ENCODE measurements at regions not wholly inside any gene's neighbourhood (a gene's known extent, or its start where the extent isn't known, plus 50 kb on each side); places are given as distances from the start of the nearest gene placed in this dataset.

DNA sequence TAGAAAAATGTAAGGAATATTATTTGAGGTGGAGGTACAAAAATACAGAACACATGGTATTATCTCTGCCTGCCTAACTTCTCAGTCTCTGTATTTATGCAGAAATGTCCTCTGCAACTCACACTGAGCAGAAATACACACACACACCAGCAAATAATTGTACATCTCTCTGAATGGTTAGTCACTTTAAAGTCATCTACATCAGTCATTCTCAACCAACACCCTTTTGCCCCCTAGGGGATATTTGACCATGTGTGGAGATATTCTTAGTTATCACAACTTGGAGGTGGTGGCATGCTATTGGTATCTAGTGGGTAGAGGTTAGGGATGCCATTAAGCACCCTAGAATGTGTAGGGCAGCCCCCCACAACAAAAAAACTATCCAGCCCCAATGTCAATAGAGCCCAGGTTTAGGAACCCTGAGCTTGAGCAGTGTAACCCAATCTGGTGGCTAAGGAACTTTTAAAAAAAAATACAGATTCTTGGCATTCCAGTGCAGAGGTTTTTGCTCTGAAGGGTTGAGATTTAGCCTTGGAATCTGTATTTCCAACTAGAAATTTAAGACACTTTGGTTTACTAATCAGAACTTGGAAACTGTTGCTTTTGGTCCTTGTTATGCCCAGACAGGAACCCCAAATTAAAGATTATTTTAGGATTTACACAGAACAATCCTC, 183.8 kb downstream of the TBX5 start:
- peaks cover 18% of the 10 kb centered on the region; the same call in 1 of the 2 replicates for H3K4me1 ChIP-seq (ENCODE audit: control insufficient read depth, insufficient read depth, low read length)
- H3K9ac ChIP-seq (ENCODE audit: low read length): no peak overlapping the region
- no peak overlapping the region for H3K4me3 ChIP-seq (ENCODE audit: low read depth, low read length)
- H3K36me3 ChIP-seq (ENCODE audit: control insufficient read depth, insufficient read depth, low read length): no peaks in the 10 kb centered on the region
- no peak overlapping the region for H3K27ac ChIP-seq (ENCODE audit: low read depth, low read length)
- H3K27me3 ChIP-seq (ENCODE audit: control insufficient read depth, insufficient read depth, low read length): peaks cover 23% of the 10 kb centered on the region
- 0 out of 2 replicates have a peak, but pooled peaks cover 3% of the 10 kb centered on the region for H3K9me3 ChIP-seq (ENCODE audit: control insufficient read depth, insufficient read depth, low read depth, low read length)

DNA sequence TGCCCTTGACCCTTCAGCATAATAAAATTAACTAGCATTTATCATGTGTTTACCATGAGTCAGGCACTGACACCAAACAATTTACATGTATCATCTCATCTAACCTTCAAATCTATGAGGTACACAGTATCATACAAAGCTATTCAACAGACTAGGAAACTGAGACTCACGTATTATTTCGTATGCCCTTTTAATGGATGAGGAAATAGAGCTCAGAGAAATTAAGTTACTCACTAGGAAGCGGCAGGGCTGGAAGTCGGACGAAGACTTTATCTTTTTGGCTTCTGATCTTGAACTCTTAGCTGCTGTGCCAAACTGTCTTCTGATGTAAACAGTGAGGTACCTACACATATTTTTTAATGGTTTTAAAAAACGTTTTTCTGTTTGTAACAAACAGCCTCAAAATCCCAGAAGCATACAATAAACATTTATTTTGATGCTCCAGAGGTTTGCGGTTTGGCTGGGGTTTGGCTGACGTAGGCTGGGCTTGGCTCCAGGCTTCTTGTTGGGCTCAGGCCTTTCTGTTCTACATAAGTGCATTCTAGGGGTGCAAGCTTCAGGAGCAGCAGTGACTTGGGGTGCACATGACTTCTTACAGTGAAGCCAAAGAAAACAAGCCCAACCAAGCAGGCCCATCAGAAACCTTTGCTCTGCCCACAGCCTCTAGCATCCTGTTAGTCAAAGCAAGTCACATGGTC, 184.7 kb downstream of the TBX5 start:
- H3K4me1 ChIP-seq (ENCODE audit: control insufficient read depth, insufficient read depth, low read length): peaks cover 13% of the 10 kb centered on the region; the same call in 1 of the 2 replicates
- H3K4me3 ChIP-seq (ENCODE audit: low read depth, low read length): no peak overlapping the region
- no peak overlapping the region for H3K27ac ChIP-seq (ENCODE audit: low read depth, low read length)
- no peaks in the 10 kb centered on the region for H3K36me3 ChIP-seq (ENCODE audit: control insufficient read depth, insufficient read depth, low read length)
- peaks cover 29% of the 10 kb centered on the region for H3K27me3 ChIP-seq (ENCODE audit: control insufficient read depth, insufficient read depth, low read length)
- H3K9me3 ChIP-seq (ENCODE audit: control insufficient read depth, insufficient read depth, low read depth, low read length): 0 out of 2 replicates have a peak, but pooled peaks cover 3% of the 10 kb centered on the region
- H3K9ac ChIP-seq (ENCODE audit: low read length): no peak overlapping the region

DNA sequence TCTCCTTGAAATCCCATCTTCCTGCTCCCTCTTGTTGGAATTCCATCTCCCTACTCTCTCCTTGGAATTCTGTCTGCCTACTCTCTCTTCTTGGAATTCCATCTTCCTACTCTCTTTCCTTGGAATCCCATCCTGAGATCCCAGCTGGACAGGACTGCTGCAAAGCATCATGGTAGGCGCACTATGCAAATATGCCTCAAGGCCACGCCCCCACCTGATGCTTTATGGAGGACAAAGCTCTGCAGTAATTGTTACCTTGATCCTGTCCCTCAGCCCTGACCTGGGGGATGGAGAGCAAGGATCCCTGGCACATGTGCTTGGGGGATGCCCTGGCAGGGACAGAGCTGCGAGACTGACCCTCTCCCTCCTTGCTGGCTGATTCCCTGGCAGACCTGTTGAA, 185.6 kb downstream of the TBX5 start:
- Histone ChIP-seq H3K4me1 (ENCODE audit: control insufficient read depth, insufficient read depth, low read length) (peaks cover 9% of the 10 kb centered on the region; the same call in 1 of the 2 replicates), H3K27ac (ENCODE audit: low read depth, low read length) (no peak overlapping the region), H3K27me3 (ENCODE audit: control insufficient read depth, insufficient read depth, low read length) (peaks cover 31% of the 10 kb centered on the region), H3K4me3 (ENCODE audit: low read depth, low read length) (no peak overlapping the region), H3K9ac (ENCODE audit: low read length) (no peak overlapping the region), H3K9me3 (ENCODE audit: control insufficient read depth, insufficient read depth, low read depth, low read length) (0 out of 2 replicates have a peak, but pooled peaks cover 3% of the 10 kb centered on the region), H3K36me3 (ENCODE audit: control insufficient read depth, insufficient read depth, low read length) (no peaks in the 10 kb centered on the region)

DNA sequence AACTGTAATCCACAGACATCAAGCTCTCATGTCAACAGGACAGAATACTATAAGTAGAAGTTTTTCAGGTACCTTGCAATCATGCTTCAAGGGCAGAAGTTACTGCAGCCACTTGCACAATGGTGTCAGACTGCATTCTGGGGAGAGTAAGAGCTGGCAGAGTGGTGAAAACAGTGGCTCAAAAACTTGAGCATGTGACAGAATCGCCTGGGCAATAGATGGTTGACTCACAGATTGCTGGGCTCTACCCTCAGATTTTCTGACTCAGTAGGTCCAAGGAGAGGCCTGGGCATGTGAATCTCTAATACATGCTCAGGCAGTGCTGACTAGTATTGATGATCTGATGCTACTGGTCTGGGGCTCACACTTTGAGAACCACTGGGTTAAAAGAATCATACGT, 187.8 kb downstream of the TBX5 start:
- H3K4me1 ChIP-seq (ENCODE audit: control insufficient read depth, insufficient read depth, low read length): peaks cover 9% of the 10 kb centered on the region; the same call in 1 of the 2 replicates
- H3K36me3 ChIP-seq (ENCODE audit: control insufficient read depth, insufficient read depth, low read length): no peaks in the 10 kb centered on the region
- H3K4me3 ChIP-seq (ENCODE audit: low read depth, low read length): no peak overlapping the region
- peaks cover 19% of the 10 kb centered on the region for H3K27me3 ChIP-seq (ENCODE audit: control insufficient read depth, insufficient read depth, low read length)
- H3K27ac ChIP-seq (ENCODE audit: low read depth, low read length): no peak overlapping the region
- H3K9me3 ChIP-seq (ENCODE audit: control insufficient read depth, insufficient read depth, low read depth, low read length): 0 out of 2 replicates have a peak, but pooled peaks cover 3% of the 10 kb centered on the region
- no peak overlapping the region for H3K9ac ChIP-seq (ENCODE audit: low read length)

DNA sequence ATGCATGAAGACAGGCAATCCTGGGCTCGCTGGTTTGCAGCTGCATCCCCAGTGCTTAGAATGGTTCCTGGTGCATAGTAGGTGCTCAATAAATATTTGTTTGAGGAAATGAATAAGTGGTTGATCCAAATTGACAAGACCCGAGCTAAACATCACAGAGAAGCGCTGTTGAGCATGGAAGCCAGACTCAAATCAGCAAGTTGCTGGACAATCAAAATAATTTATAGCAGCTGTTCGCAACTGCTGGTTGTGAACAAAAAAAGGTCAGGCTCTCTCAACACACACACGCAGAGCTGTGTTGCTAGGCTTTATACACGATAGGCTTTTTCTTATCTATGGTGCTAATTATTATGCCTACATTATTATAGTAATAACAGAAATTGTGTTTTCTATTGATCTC, 190.2 kb downstream of the TBX5 start:
- Histone ChIP-seq H3K4me1 (ENCODE audit: control insufficient read depth, insufficient read depth, low read length) (no peaks in the 10 kb centered on the region), H3K4me3 (ENCODE audit: low read depth, low read length) (no peak overlapping the region), H3K36me3 (ENCODE audit: control insufficient read depth, insufficient read depth, low read length) (no peaks in the 10 kb centered on the region), H3K27me3 (ENCODE audit: control insufficient read depth, insufficient read depth, low read length) (peaks cover 25% of the 10 kb centered on the region), H3K27ac (ENCODE audit: low read depth, low read length) (no peak overlapping the region), H3K9me3 (ENCODE audit: control insufficient read depth, insufficient read depth, low read depth, low read length) (0 out of 2 replicates have a peak, but pooled peaks cover 3% of the 10 kb centered on the region), H3K9ac (ENCODE audit: low read length) (no peak overlapping the region)

DNA sequence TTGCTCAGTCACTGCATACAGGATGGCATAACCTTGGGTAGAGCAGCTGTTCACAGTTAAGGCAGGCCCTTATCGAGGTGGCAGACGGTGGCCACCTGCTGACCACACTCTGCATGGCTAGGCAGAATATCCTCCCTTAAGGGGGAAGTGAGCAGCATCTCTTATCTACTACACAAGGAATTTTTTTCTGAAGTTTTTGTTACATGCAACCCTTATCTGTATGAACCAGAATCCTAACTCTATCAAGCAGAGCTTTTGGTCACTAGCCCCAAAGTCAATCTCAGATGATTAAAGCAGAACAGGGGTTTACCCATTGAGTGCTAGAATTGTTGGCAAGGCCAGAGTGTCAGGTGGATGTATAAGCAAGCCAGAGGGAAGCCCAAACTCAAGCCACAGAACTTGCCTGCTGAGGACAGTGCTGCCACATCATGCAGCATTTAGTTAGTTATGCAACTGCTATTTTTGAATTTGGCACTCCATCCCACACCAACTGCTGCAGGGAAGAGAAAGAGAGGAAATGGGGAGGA, 192.8 kb downstream of the TBX5 start:
- no peak overlapping the region for H3K4me3 ChIP-seq (ENCODE audit: low read depth, low read length)
- no peak overlapping the region for H3K27ac ChIP-seq (ENCODE audit: low read depth, low read length)
- H3K36me3 ChIP-seq (ENCODE audit: control insufficient read depth, insufficient read depth, low read length): no peaks in the 10 kb centered on the region
- no peaks in the 10 kb centered on the region for H3K9me3 ChIP-seq (ENCODE audit: control insufficient read depth, insufficient read depth, low read depth, low read length)
- H3K27me3 ChIP-seq (ENCODE audit: control insufficient read depth, insufficient read depth, low read length): peaks cover 21% of the 10 kb centered on the region
- H3K9ac ChIP-seq (ENCODE audit: low read length): no peak overlapping the region
- no peaks in the 10 kb centered on the region for H3K4me1 ChIP-seq (ENCODE audit: control insufficient read depth, insufficient read depth, low read length)

DNA sequence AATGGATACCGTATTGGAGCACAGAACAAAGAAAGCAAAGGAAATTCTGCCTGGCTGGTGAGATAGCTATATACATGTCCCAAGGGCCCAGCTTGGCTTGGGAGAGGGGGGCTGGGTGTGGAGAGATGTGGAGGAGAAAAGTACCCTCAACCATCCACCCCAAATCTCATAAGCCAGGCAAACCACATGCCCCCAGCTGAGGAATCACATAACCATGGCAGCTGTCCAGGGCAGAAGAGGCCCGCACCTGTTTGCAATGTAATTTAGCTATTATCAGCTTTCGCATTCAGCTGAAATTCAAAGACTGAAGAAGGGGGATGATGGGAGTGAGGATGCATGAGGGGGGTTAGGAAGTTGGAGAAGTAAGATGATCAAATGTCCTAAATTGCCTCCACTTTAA, 196.1 kb downstream of the TBX5 start:
- H3K27me3 ChIP-seq (ENCODE audit: control insufficient read depth, insufficient read depth, low read length): peaks cover 7% of the 10 kb centered on the region
- no peaks in the 10 kb centered on the region for H3K9me3 ChIP-seq (ENCODE audit: control insufficient read depth, insufficient read depth, low read depth, low read length)

DNA sequence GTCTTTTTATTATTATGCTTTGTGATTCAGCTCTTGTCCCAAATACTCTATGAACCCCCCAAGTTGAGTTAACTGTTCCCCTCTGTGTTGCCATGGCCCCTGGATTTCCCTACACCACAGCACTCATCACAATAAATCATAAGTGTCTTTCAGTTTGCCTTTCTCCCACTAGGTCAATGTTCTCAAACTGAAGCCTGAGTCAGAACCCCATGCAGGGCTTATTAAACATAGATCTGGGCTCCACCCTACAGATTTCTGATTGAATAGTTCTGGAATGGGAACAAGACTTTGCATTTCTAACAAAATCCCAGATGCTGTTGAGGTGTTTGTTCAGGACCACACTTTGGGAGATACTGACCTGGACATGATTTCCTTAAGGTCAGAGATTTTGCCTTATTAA, 199.4 kb downstream of the TBX5 start:
- no peaks in the 10 kb centered on the region for H3K9me3 ChIP-seq (ENCODE audit: control insufficient read depth, insufficient read depth, low read depth, low read length)
- no peak overlapping the region for H3K9ac ChIP-seq (ENCODE audit: low read length)
- H3K4me3 ChIP-seq (ENCODE audit: low read depth, low read length): no peak overlapping the region
- no peaks in the 10 kb centered on the region; the same call in 1 of the 2 replicates for H3K4me1 ChIP-seq (ENCODE audit: control insufficient read depth, insufficient read depth, low read length)
- H3K36me3 ChIP-seq (ENCODE audit: control insufficient read depth, insufficient read depth, low read length): no peaks in the 10 kb centered on the region
- no peak overlapping the region for H3K27ac ChIP-seq (ENCODE audit: low read depth, low read length)
- peaks cover 9% of the 10 kb centered on the region for H3K27me3 ChIP-seq (ENCODE audit: control insufficient read depth, insufficient read depth, low read length)

More for the DNA sequence above, 196.1 kb downstream of the TBX5 start:
- no peak overlapping the region for H3K4me3 ChIP-seq (ENCODE audit: low read depth, low read length)
- H3K36me3 ChIP-seq (ENCODE audit: control insufficient read depth, insufficient read depth, low read length): no peaks in the 10 kb centered on the region
- H3K27ac ChIP-seq (ENCODE audit: low read depth, low read length): no peak overlapping the region
- H3K9ac ChIP-seq (ENCODE audit: low read length): no peak overlapping the region
- no peaks in the 10 kb centered on the region; the same call in 1 of the 2 replicates for H3K4me1 ChIP-seq (ENCODE audit: control insufficient read depth, insufficient read depth, low read length)

DNA sequence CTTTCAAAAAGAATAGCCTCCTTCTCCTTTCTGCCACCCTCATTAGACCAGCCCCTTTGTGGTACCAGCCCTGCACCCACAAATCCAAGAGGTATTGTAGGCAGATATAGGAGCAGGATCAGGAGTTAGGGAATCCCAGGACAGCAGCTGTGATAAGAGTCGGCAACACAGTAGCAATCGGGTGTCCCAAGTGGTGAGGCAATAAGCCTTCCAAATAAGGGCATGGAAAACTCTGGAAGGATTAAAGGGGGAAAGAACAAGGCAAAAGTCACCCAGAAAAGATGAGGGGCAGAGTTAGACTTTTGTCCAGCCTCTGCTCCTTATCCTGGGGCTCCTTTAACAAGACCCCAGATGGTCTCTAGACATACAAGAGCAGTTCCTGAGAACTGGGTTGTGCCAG, 204.2 kb downstream of the TBX5 start:
- no peaks in the 10 kb centered on the region for H3K36me3 ChIP-seq (ENCODE audit: control insufficient read depth, insufficient read depth, low read length)
- H3K27me3 ChIP-seq (ENCODE audit: control insufficient read depth, insufficient read depth, low read length): 0 out of 2 replicates have a peak, but pooled peaks cover 4% of the 10 kb centered on the region
- no peak overlapping the region for H3K4me3 ChIP-seq (ENCODE audit: low read depth, low read length)
- H3K4me1 ChIP-seq (ENCODE audit: control insufficient read depth, insufficient read depth, low read length): no peaks in the 10 kb centered on the region
- no peak overlapping the region for H3K9ac ChIP-seq (ENCODE audit: low read length)
- H3K9me3 ChIP-seq (ENCODE audit: control insufficient read depth, insufficient read depth, low read depth, low read length): no peaks in the 10 kb centered on the region
- no peak overlapping the region for H3K27ac ChIP-seq (ENCODE audit: low read depth, low read length)

DNA sequence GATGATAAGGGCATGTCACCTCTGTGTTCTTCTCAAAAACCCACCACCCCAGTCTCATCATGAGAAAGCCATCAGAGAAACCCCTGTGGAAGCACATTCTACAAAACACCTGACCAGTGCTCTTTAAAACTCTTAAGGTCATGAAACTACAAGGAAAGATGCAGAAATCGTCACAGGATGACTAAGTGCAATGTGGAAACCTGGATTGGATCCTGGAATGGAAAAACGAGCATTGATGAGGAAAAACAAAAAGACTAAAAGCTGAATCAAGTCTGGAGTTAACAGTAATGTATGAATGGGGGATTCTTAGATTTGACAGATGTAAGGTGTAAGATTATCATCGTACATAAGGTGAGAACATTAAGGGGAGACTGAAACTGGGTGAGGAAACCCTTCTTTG, 211.0 kb downstream of the TBX5 start:
- no peak overlapping the region for H3K27ac ChIP-seq (ENCODE audit: low read depth, low read length)
- no peaks in the 10 kb centered on the region for H3K36me3 ChIP-seq (ENCODE audit: control insufficient read depth, insufficient read depth, low read length)
- H3K9ac ChIP-seq (ENCODE audit: low read length): no peak overlapping the region
- no peak overlapping the region for H3K4me3 ChIP-seq (ENCODE audit: low read depth, low read length)
- peaks cover 5% of the 10 kb centered on the region; the same call in 1 of the 2 replicates for H3K4me1 ChIP-seq (ENCODE audit: control insufficient read depth, insufficient read depth, low read length)
- H3K9me3 ChIP-seq (ENCODE audit: control insufficient read depth, insufficient read depth, low read depth, low read length): no peaks in the 10 kb centered on the region
- no peaks in the 10 kb centered on the region for H3K27me3 ChIP-seq (ENCODE audit: control insufficient read depth, insufficient read depth, low read length)

DNA sequence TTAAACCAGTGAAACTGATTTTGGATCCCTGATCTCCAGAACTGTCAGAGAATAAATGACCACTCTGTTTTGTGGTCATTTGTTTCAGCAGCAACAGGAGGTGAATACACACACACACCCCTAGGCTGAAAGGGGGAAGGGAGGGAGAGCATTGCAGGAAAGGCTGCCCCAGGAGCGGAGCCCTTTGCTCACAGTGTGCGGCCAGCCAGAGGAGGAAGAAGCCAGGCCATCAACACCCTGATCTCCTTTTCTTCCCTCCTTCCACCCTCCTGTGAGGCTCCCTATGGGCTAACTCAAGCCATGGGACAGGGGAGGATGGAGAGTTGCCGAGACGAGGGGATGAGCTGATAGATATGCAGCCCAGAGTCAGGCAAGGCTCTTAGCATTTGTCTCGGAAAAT, 211.9 kb downstream of the TBX5 start:
- H3K36me3 ChIP-seq (ENCODE audit: control insufficient read depth, insufficient read depth, low read length): no peaks in the 10 kb centered on the region
- H3K4me1 ChIP-seq (ENCODE audit: control insufficient read depth, insufficient read depth, low read length): peaks cover 5% of the 10 kb centered on the region; the same call in 1 of the 2 replicates
- no peak overlapping the region for H3K9ac ChIP-seq (ENCODE audit: low read length)
- H3K27me3 ChIP-seq (ENCODE audit: control insufficient read depth, insufficient read depth, low read length): no peaks in the 10 kb centered on the region
- H3K9me3 ChIP-seq (ENCODE audit: control insufficient read depth, insufficient read depth, low read depth, low read length): no peaks in the 10 kb centered on the region
- no peak overlapping the region for H3K4me3 ChIP-seq (ENCODE audit: low read depth, low read length)
- no peak overlapping the region for H3K27ac ChIP-seq (ENCODE audit: low read depth, low read length)

Measured in HUES6 (cell line).